Activated CD8-positive, alpha-beta T cell treated with anti-CD3 and anti-CD28 coated beads for 36 hours (primary cell): ENCODE measurements at regions not wholly inside any gene's neighbourhood (a gene's known extent, or its start where the extent isn't known, plus 50 kb on each side); places are given as distances from the start of the nearest gene placed in this dataset.
"Not testable (repeated sequence)": the region's sequence is repeated elsewhere in the genome, so short reads cannot be mapped to it uniquely, and the experiment has no call there.

Source experiments
- ATAC-seq: fragments of 200-7000 bp; cut with Tn5 transposase; one replicate; pipeline ENCODE4 v1.10.0; 2021; ENCODE audit warnings: mild to moderate bottlenecking, moderate library complexity
- CTCF ChIA-PET: fragments of 350-600 bp; sonication (Branson Sonifier 250); formaldehyde crosslinking; loops from one replicate; lab custom pipeline; 2021; ENCODE audit warnings: antibody characterized with exemption; lab: Charles Lee
- POLR2A ChIA-PET: fragments of 350-600 bp; sonication (Branson Sonifier 250); formaldehyde crosslinking; loops from one replicate; lab custom pipeline; 2021; ENCODE audit warnings: antibody characterized with exemption; lab: Charles Lee
- DNase-seq: peaks from one replicate; pipeline ENCODE4 v3.0.0-alpha.2; 2020
- H3K27ac Mint-ChIP-seq: one replicate; pipeline ENCODE4 v1.8.0; 2021; ENCODE audit warnings: mild to moderate bottlenecking, mixed read lengths
- H3K27me3 Mint-ChIP-seq: one replicate; pipeline ENCODE4 v1.8.0; 2021; ENCODE audit warnings: mixed read lengths
- H3K36me3 Mint-ChIP-seq: one replicate; pipeline ENCODE4 v1.8.0; 2021; ENCODE audit warnings: low read depth, mixed read lengths
- H3K4me1 Mint-ChIP-seq: one replicate; pipeline ENCODE4 v1.8.0; 2021; ENCODE audit warnings: low read depth, mixed read lengths
- H3K4me3 Mint-ChIP-seq: one replicate; pipeline ENCODE4 v1.8.0; 2021; ENCODE audit warnings: mild to moderate bottlenecking, moderate library complexity, mixed read lengths
- H3K9me3 Mint-ChIP-seq: one replicate; pipeline ENCODE4 v1.8.0; 2021; ENCODE audit warnings: mixed read lengths
- CTCF ChIP-seq: fragments of 200-600 bp; IDR thresholded peaks from one replicate; pipeline ENCODE4 v1.8.0; 2022; ENCODE audit warnings: antibody characterized with exemption, mild to moderate bottlenecking
- intact Hi-C: fragments of 100-400 bp; cut with micrococcal nuclease; formaldehyde crosslinking; loops from one replicate; pipeline ENCODE4 v1.10.0; 2022

- CTCF ChIA-PET, result no interaction called here
- no peaks in the 10 kb centered on the region for H3K36me3 Mint-ChIP-seq
- DNase-seq (no peak), ATAC-seq (no peak)
- no peak for TF ChIP-seq CTCF
- H3K27ac Mint-ChIP-seq, result no peak overlapping the region
- no peaks in the 10 kb centered on the region for H3K9me3 Mint-ChIP-seq
- intact Hi-C loops, result no loop called here
- no peaks in the 10 kb centered on the region for H3K4me1 Mint-ChIP-seq
- no peak overlapping the region for H3K4me3 Mint-ChIP-seq
- POLR2A ChIA-PET, result no interaction called here
- no peaks in the 10 kb centered on the region for H3K27me3 Mint-ChIP-seq
These were observed 213.8 kb downstream of the ALG10 start for GRCh38 chr12:34236073-34236472.

GRCh38 chr12:34244608-34245007 lies 222.3 kb downstream of the ALG10 start:
- ChIA-PET POLR2A (no interaction called here), CTCF (interaction anchor here (1.5 kb wide), 1 partner anchor 122 kb away, joined by 4 read pairs; no protein-coding TSS in a partner anchor)
- Mint-ChIP-seq H3K27me3 (no peaks in the 10 kb centered on the region), H3K4me1 (no peaks in the 10 kb centered on the region), H3K27ac (no peak overlapping the region), H3K9me3 (no peaks in the 10 kb centered on the region), H3K36me3 (no peaks in the 10 kb centered on the region), H3K4me3 (no peak overlapping the region)
- ATAC-seq, result no peak
- intact Hi-C loops, result no loop called here
- TF ChIP-seq CTCF, result no peak
- DNase-seq, result no peak

- POLR2A ChIA-PET, result no interaction called here
- no peaks in the 10 kb centered on the region for H3K9me3 Mint-ChIP-seq
These were observed 227.0 kb downstream of the ALG10 start for GRCh38 chr12:34249271-34249670.

GRCh38 chr12:34251879-34252278 lies 229.6 kb downstream of the ALG10 start:
- ATAC-seq, H3K4me3 Mint-ChIP-seq, intact Hi-C loops, H3K27ac Mint-ChIP-seq, POLR2A ChIA-PET, DNase-seq, CTCF ChIA-PET, H3K9me3 Mint-ChIP-seq, H3K27me3 Mint-ChIP-seq, H3K4me1 Mint-ChIP-seq, H3K36me3 Mint-ChIP-seq: not testable (repeated sequence)

More at GRCh38 chr12:34249271-34249670, 227.0 kb downstream of the ALG10 start:
- ATAC-seq (no peak), DNase-seq (no peak)
- H3K36me3 Mint-ChIP-seq, result no peaks in the 10 kb centered on the region
- no peak overlapping the region for H3K4me3 Mint-ChIP-seq
- no peaks in the 10 kb centered on the region for H3K4me1 Mint-ChIP-seq
- no peak for TF ChIP-seq CTCF
- H3K27ac Mint-ChIP-seq, result no peak overlapping the region
- H3K27me3 Mint-ChIP-seq, result no peaks in the 10 kb centered on the region
- CTCF ChIA-PET, result no interaction called here
- intact Hi-C loops, result no loop called here

GRCh38 chr12:34253674-34254073 lies 231.4 kb downstream of the ALG10 start:
- Mint-ChIP-seq H3K36me3 (no peaks in the 10 kb centered on the region), H3K4me3 (no peak overlapping the region), H3K4me1 (no peaks in the 10 kb centered on the region), H3K9me3 (no peaks in the 10 kb centered on the region), H3K27ac (no peak overlapping the region), H3K27me3 (no peaks in the 10 kb centered on the region)
- DNase-seq (no peak), ATAC-seq (no peak)
- intact Hi-C loops, result no loop called here
- CTCF ChIA-PET, result no interaction called here
- POLR2A ChIA-PET, result interaction anchor here (0.7 kb wide), 1 partner anchor 394 kb away, joined by 3 read pairs; no protein-coding TSS in a partner anchor
- TF ChIP-seq CTCF, result no peak

- ChIA-PET CTCF (no interaction called here), POLR2A (no interaction called here)
- ATAC-seq, result no peak
- Mint-ChIP-seq H3K36me3 (no peaks in the 10 kb centered on the region), H3K27ac (no peak overlapping the region), H3K4me1 (no peaks in the 10 kb centered on the region), H3K4me3 (no peak overlapping the region), H3K27me3 (no peaks in the 10 kb centered on the region), H3K9me3 (no peaks in the 10 kb centered on the region)
- intact Hi-C loops, result no loop called here
- no peak for DNase-seq
- no peak for TF ChIP-seq CTCF
These were observed 234.8 kb downstream of the ALG10 start for GRCh38 chr12:34257093-34257492.

- H3K36me3 Mint-ChIP-seq, H3K27ac Mint-ChIP-seq, H3K9me3 Mint-ChIP-seq, intact Hi-C loops, CTCF ChIA-PET, ATAC-seq, H3K27me3 Mint-ChIP-seq, POLR2A ChIA-PET, DNase-seq, H3K4me1 Mint-ChIP-seq, H3K4me3 Mint-ChIP-seq: not testable (repeated sequence)
These were observed 239.8 kb downstream of the ALG10 start for GRCh38 chr12:34262140-34262539.
